ENCODE measurements at regions not wholly inside any gene's neighbourhood (a gene's known extent, or its start where the extent isn't known, plus 50 kb on each side); places are given as distances from the start of the nearest gene placed in this dataset.
"Not testable (repeated sequence)": the region's sequence is repeated elsewhere in the genome, so short reads cannot be mapped to it uniquely, and the experiment has no call there.

GRCh38 chr16:33734650-33735049, 275.2 kb downstream of the TP53TG3F start:
- H3K79me2 ChIP-seq (ENCODE audit: insufficient read depth); H3K9me3 ChIP-seq; H3K9ac ChIP-seq; DNase-seq; H3K36me3 ChIP-seq (replicated peaks in 1 of 2; ENCODE audit: control insufficient read depth in 1 of 2, insufficient read depth in 2 of 2, low read length in 1 of 2); H3K27me3 ChIP-seq (ENCODE audit: insufficient read depth); H3K4me3 ChIP-seq (ENCODE audit: low read depth in 2 of 2, low read length in 1 of 2); H3K27ac ChIP-seq (ENCODE audit: low read depth in 2 of 2, low read length in 1 of 2); H4K20me1 ChIP-seq (ENCODE audit: insufficient read depth); H2AFZ ChIP-seq (ENCODE audit: low read depth); H3K4me2 ChIP-seq; POLR2A ChIA-PET; H3K9me2 ChIP-seq; H3K4me1 ChIP-seq (ENCODE audit: control insufficient read depth in 1 of 2, insufficient read depth in 2 of 2, low read depth in 1 of 2, low read length in 1 of 2); H3F3A ChIP-seq (replicated peaks; ENCODE audit: insufficient read depth): not testable (repeated sequence)
- 1% methylated on average over 2 of the region's 2 CpGs for WGBS (ENCODE audit: low lambda C conversion rate)
- TF ChIP-seq, protein P1, sequence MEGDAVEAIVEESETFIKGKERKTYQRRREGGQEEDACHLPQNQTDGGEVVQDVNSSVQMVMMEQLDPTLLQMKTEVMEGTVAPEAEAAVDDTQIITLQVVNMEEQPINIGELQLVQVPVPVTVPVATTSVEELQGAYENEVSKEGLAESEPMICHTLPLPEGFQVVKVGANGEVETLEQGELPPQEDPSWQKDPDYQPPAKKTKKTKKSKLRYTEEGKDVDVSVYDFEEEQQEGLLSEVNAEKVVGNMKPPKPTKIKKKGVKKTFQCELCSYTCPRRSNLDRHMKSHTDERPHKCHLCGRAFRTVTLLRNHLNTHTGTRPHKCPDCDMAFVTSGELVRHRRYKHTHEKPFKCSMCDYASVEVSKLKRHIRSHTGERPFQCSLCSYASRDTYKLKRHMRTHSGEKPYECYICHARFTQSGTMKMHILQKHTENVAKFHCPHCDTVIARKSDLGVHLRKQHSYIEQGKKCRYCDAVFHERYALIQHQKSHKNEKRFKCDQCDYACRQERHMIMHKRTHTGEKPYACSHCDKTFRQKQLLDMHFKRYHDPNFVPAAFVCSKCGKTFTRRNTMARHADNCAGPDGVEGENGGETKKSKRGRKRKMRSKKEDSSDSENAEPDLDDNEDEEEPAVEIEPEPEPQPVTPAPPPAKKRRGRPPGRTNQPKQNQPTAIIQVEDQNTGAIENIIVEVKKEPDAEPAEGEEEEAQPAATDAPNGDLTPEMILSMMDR (IDR thresholded peaks at IDR 0.05), result peak; percentile 25; the same call in 1 of the 2 replicates
- CTCF ChIA-PET, result interaction anchor here (0.8 kb wide), 1 partner anchor 27 kb away, joined by 3 read pairs; no protein-coding TSS in a partner anchor

DNA sequence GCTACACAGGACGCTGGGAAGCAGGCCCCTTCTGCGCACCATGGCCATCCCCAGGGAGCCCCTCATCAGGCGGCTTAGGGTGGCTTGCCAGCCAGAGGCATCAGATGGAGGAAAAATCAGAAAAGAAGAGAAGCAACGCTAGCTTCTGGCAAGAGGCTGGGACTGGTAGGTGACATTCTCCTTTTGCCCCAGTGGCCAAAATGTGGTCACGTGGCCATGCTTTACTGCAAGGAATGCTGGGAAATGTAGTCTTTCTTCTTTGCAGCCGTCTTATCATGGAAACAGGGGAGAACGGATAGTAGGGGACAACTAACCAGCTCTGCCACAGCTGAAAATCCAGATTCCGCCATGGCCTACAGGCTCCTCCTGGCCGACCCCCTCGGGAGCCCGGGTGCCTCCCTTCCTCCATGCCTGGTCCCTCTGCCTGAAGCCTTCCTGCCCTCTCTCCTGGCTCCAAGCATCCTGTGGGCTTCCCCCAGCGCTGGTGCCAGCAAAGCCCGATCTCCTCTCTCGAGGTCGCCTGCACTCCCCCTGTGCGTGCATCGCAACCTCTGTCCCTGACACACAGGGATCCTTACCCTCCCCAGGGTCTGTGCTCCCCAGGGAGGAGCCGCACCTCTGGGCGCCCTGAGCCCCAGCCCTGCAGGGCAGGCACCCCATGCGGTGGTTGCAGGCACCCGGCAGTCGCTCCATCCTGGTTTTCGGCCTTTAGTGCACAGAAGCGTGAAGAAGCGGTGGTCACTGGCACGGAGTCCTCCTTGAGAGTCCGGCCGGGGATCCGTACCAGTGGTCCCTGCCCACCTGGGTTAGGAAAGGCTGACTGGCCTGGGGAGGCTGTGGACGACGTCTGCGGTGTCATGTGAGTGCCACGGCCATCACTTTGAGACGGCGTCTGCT, 307.7 kb downstream of the TP53TG3F start:
- H3K9ac ChIP-seq; H4K20me1 ChIP-seq (ENCODE audit: insufficient read depth); H3K27ac ChIP-seq (ENCODE audit: low read depth in 2 of 2, low read length in 1 of 2); H3K4me1 ChIP-seq (ENCODE audit: control insufficient read depth in 1 of 2, insufficient read depth in 2 of 2, low read depth in 1 of 2, low read length in 1 of 2); H3K9me2 ChIP-seq; H3K4me3 ChIP-seq (ENCODE audit: low read depth in 2 of 2, low read length in 1 of 2); H3K36me3 ChIP-seq (replicated peaks in 1 of 2; ENCODE audit: control insufficient read depth in 1 of 2, insufficient read depth in 2 of 2, low read length in 1 of 2); H2AFZ ChIP-seq (ENCODE audit: low read depth); H3K27me3 ChIP-seq (ENCODE audit: insufficient read depth); H3K79me2 ChIP-seq (ENCODE audit: insufficient read depth); H3K9me3 ChIP-seq; POLR2A ChIA-PET; H3F3A ChIP-seq (replicated peaks; ENCODE audit: insufficient read depth); DNase-seq; H3K4me2 ChIP-seq; CTCF ChIA-PET: not testable (repeated sequence)
- TF ChIP-seq, protein P2, sequence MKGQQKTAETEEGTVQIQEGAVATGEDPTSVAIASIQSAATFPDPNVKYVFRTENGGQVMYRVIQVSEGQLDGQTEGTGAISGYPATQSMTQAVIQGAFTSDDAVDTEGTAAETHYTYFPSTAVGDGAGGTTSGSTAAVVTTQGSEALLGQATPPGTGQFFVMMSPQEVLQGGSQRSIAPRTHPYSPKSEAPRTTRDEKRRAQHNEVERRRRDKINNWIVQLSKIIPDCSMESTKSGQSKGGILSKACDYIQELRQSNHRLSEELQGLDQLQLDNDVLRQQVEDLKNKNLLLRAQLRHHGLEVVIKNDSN (IDR thresholded peaks at IDR 0.05; ENCODE audit: borderline replicate concordance, low read depth), result peak; percentile 85; the same call in 1 of the 2 replicates
- WGBS (ENCODE audit: low lambda C conversion rate), result 20% methylated on average over 27 of the region's 35 CpGs

GRCh38 chr16:33768710-33769109, 309.3 kb downstream of the TP53TG3F start:
- H3K9me2 ChIP-seq; H3K4me1 ChIP-seq (ENCODE audit: control insufficient read depth in 1 of 2, insufficient read depth in 2 of 2, low read depth in 1 of 2, low read length in 1 of 2); CTCF ChIA-PET; H3K27me3 ChIP-seq (ENCODE audit: insufficient read depth); H3K36me3 ChIP-seq (replicated peaks in 1 of 2; ENCODE audit: control insufficient read depth in 1 of 2, insufficient read depth in 2 of 2, low read length in 1 of 2); DNase-seq; H4K20me1 ChIP-seq (ENCODE audit: insufficient read depth); H3K79me2 ChIP-seq (ENCODE audit: insufficient read depth); H3F3A ChIP-seq (replicated peaks; ENCODE audit: insufficient read depth); H3K9me3 ChIP-seq; POLR2A ChIA-PET; H3K9ac ChIP-seq; H2AFZ ChIP-seq (ENCODE audit: low read depth); H3K4me2 ChIP-seq; H3K4me3 ChIP-seq (ENCODE audit: low read depth in 2 of 2, low read length in 1 of 2); H3K27ac ChIP-seq (ENCODE audit: low read depth in 2 of 2, low read length in 1 of 2): not testable (repeated sequence)
- WGBS (ENCODE audit: low lambda C conversion rate), result no CpG with 5 or more reads among the region's 12 CpGs

DNA sequence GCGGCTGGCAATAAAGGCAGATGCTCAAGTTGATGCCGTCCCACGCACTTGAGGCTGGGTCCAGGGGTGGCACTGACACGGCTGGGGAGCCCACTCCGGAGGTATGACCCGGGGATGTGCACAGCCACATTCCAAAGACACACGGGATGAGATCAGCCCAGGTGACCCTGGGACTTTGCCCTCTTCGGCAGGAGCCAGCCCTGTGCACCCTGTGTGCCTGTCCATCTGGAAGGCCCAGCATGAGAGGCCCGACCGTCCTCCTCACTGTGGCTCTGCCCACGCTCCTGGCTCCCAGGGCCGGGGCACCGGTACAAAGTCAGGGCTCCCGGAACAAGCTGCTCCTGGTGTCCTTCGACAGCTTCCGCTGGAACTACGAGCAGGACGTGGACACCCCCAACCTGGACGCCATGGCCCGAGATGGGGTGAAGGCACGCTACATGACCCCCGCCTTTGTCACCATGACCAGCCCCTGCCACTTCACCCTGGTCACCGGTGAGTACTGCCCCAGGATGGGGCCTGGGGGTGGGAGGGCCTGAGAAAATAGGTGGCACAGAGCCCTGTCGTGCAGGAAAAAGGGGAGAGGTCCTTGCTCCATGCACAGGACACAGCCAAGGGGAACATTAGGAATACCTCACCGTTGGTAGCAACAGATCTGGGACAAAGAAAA, 309.9 kb downstream of the TP53TG3F start:
- H3K4me1 ChIP-seq (ENCODE audit: control insufficient read depth in 1 of 2, insufficient read depth in 2 of 2, low read depth in 1 of 2, low read length in 1 of 2); H3K9ac ChIP-seq; H3K9me3 ChIP-seq; H2AFZ ChIP-seq (ENCODE audit: low read depth); H3K4me2 ChIP-seq; H4K20me1 ChIP-seq (ENCODE audit: insufficient read depth); POLR2A ChIA-PET; H3K27me3 ChIP-seq (ENCODE audit: insufficient read depth); H3K79me2 ChIP-seq (ENCODE audit: insufficient read depth); CTCF ChIA-PET; H3F3A ChIP-seq (replicated peaks; ENCODE audit: insufficient read depth); H3K4me3 ChIP-seq (ENCODE audit: low read depth in 2 of 2, low read length in 1 of 2); H3K9me2 ChIP-seq; H3K36me3 ChIP-seq (replicated peaks in 1 of 2; ENCODE audit: control insufficient read depth in 1 of 2, insufficient read depth in 2 of 2, low read length in 1 of 2); DNase-seq; H3K27ac ChIP-seq (ENCODE audit: low read depth in 2 of 2, low read length in 1 of 2): not testable (repeated sequence)
- WGBS (ENCODE audit: low lambda C conversion rate), result 10% methylated on average over 4 of the region's 25 CpGs

GRCh38 chr16:33770478-33770877, 311.1 kb downstream of the TP53TG3F start:
- POLR2A ChIA-PET, result interaction anchor here (0.6 kb wide), 1 partner anchor 46 kb away, joined by 3 read pairs; no protein-coding TSS in a partner anchor
- H3K79me2 ChIP-seq (ENCODE audit: insufficient read depth); CTCF ChIA-PET; H3K27ac ChIP-seq (ENCODE audit: low read depth in 2 of 2, low read length in 1 of 2); H3K4me3 ChIP-seq (ENCODE audit: low read depth in 2 of 2, low read length in 1 of 2); H2AFZ ChIP-seq (ENCODE audit: low read depth); H3K9me3 ChIP-seq; H3K4me2 ChIP-seq; H4K20me1 ChIP-seq (ENCODE audit: insufficient read depth); H3K36me3 ChIP-seq (replicated peaks in 1 of 2; ENCODE audit: control insufficient read depth in 1 of 2, insufficient read depth in 2 of 2, low read length in 1 of 2); H3F3A ChIP-seq (replicated peaks; ENCODE audit: insufficient read depth); DNase-seq; H3K27me3 ChIP-seq (ENCODE audit: insufficient read depth); H3K9me2 ChIP-seq; H3K9ac ChIP-seq; H3K4me1 ChIP-seq (ENCODE audit: control insufficient read depth in 1 of 2, insufficient read depth in 2 of 2, low read depth in 1 of 2, low read length in 1 of 2): not testable (repeated sequence)
- WGBS (ENCODE audit: low lambda C conversion rate), result 46% methylated on average over 64 of the region's 66 CpGs
